Body of pancreas (tissue), 4 donors: ENCODE measurements at regions not wholly inside any gene's neighbourhood (a gene's known extent, or its start where the extent isn't known, plus 50 kb on each side); places are given as distances from the start of the nearest gene placed in this dataset.

ENCODE experiments used
- POLR2A ChIP-seq, 3 donors: fragments of 450-650 bp; IDR thresholded peaks; one replicate each; pipeline ENCODE4 v1.6.1; 2016; ENCODE audit warnings: antibody characterized with exemption in 3 of 3, mild to moderate bottlenecking in 2 of 3
- TF ChIP-seq, protein P1 (sequence below), 7 experiments: fragments of 450-650 bp in 4 of 7; fragments of 200-600 bp in 3 of 7; sonication (generic) in 3 of 7; IDR thresholded peaks; one replicate each; pipeline ENCODE4 v1.5.1; 2016 to 2019; ENCODE audit warnings: antibody characterized with exemption in 7 of 7

DNA sequence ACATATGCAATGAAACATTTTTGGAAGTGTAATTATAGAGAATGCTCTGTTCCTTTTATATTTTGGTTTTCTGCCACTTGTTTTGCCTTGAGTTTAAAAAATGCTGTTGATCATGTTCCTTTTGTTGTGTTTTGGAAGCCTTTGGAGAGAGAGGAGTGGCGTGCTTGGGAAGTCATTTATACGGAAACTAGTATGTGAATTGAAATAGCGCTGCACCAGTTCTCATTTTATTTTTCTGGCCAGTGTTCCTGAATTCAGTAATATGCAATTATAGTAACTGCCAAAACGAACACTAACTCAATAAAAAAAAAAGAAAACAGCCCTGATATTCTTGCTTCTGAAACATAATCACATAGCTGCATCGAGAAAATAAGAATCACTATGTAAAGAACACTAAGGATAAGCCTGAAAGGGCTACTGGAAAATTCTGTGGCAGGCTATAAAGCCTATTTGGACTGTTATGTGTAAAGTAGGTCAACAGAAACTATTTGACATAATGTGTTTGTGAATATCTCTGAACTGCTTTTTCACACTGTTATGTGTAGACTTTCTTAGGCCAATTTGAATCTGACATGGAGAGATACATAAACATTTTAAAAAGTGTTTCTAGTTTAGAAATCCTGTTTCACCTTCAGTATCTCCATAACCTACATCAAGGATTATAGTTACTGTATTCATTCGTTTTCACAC, 742.0 kb downstream of the KCNT2 start:
- no peak for TF ChIP-seq POLR2A (IDR thresholded peaks at IDR 0.05)
- TF ChIP-seq, protein P1, sequence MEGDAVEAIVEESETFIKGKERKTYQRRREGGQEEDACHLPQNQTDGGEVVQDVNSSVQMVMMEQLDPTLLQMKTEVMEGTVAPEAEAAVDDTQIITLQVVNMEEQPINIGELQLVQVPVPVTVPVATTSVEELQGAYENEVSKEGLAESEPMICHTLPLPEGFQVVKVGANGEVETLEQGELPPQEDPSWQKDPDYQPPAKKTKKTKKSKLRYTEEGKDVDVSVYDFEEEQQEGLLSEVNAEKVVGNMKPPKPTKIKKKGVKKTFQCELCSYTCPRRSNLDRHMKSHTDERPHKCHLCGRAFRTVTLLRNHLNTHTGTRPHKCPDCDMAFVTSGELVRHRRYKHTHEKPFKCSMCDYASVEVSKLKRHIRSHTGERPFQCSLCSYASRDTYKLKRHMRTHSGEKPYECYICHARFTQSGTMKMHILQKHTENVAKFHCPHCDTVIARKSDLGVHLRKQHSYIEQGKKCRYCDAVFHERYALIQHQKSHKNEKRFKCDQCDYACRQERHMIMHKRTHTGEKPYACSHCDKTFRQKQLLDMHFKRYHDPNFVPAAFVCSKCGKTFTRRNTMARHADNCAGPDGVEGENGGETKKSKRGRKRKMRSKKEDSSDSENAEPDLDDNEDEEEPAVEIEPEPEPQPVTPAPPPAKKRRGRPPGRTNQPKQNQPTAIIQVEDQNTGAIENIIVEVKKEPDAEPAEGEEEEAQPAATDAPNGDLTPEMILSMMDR (IDR thresholded peaks at IDR 0.05) = no peak
